H1 (cell line): ENCODE measurements at regions not wholly inside any gene's neighbourhood (a gene's known extent, or its start where the extent isn't known, plus 50 kb on each side); places are given as distances from the start of the nearest gene placed in this dataset.

Experiments
- CTCF ChIA-PET: fragments of 300-600 bp; sonication (Branson Sonifier 250); formaldehyde crosslinking; loops from one replicate; lab custom pipeline; 2021; ENCODE audit not compliant: partially characterized antibody; lab: Charles Lee
- POLR2A ChIA-PET: fragments of 300-600 bp; sonication (Branson Sonifier 250); formaldehyde crosslinking; loops from one replicate; lab custom pipeline; 2021; ENCODE audit warnings: inconsistent platforms; ENCODE audit not compliant: partially characterized antibody; lab: Charles Lee
- DNase-seq, 2 experiments: peaks; one replicate each; pipeline versions ENCODE4 v3.0.0 to v3.0.0-alpha.2; 2010 to 2022; ENCODE audit warnings: low spot score in 2 of 2, low read depth in 1 of 2, mixed read lengths in 1 of 2
- FAIRE-seq: peaks from 2 replicates; lab custom pipeline; 2011; peaks lifted over from hg19 to GRCh38; lab: Jason Lieb, UNC
- H2AFZ ChIP-seq: 2 replicates; pipeline ENCODE4 v1.8.1; 2012; ENCODE audit warnings: low read length, inconsistent platforms
- H2AK5ac ChIP-seq: 2 replicates; pipeline ENCODE4 v1.6.1; 2013; ENCODE audit warnings: low read depth, low read length
- H2BK120ac ChIP-seq: replicated peaks from 2 replicates; pipeline ENCODE3; 2013; ENCODE audit warnings: low read depth, low read length, inconsistent platforms
- H2BK12ac ChIP-seq: 2 replicates; pipeline ENCODE4 v1.6.1; 2013; ENCODE audit warnings: low read depth, low read length
- H2BK15ac ChIP-seq: 2 replicates; pipeline ENCODE4 v1.6.1; 2013; ENCODE audit warnings: low read length
- H2BK20ac ChIP-seq: 2 replicates; pipeline ENCODE4 v1.6.1; 2013; ENCODE audit warnings: low read length
- H2BK5ac ChIP-seq: 2 replicates; pipeline ENCODE4 v1.6.1; 2013; ENCODE audit warnings: low read depth, low read length
- H3K14ac ChIP-seq: 2 replicates; pipeline ENCODE4 v1.6.1; 2013; ENCODE audit warnings: inconsistent platforms; ENCODE audit not compliant: insufficient read length
- H3K18ac ChIP-seq: 2 replicates; pipeline ENCODE4 v1.6.1; 2013; ENCODE audit warnings: low read length; ENCODE audit errors: extremely low read depth
- H3K23ac ChIP-seq: 2 replicates; pipeline ENCODE4 v1.6.1; 2013; ENCODE audit warnings: inconsistent platforms; ENCODE audit not compliant: insufficient read length
- H3K23me2 ChIP-seq: 2 replicates; pipeline ENCODE4 v1.6.1; 2013; ENCODE audit warnings: low read depth, low read length
- H3K27ac ChIP-seq: 2 replicates; pipeline ENCODE4 v1.6.1; 2011; ENCODE audit warnings: low read depth, low read length, inconsistent platforms
- H3K27me3 ChIP-seq, 4 experiments: replicated peaks in 1 of 4; 1 replicate in 1 of 4; 2 replicates in 3 of 4; pipeline versions ENCODE4 v1.6.1 to v1.8.1; 2011 to 2013; ENCODE audit warnings: low read length in 3 of 4, mild to moderate bottlenecking in 3 of 4, inconsistent platforms in 2 of 4, mixed read lengths in 2 of 4, moderate library complexity in 1 of 4; ENCODE audit not compliant: control insufficient read depth in 3 of 4, insufficient read depth in 3 of 4; ENCODE audit errors: extremely low read depth in 1 of 4
- H3K36me3 ChIP-seq, 4 experiments: 2 replicates each; pipeline versions ENCODE4 v1.6.1 to v1.8.1; 2011 to 2013; ENCODE audit warnings: mild to moderate bottlenecking in 4 of 4, low read length in 3 of 4, moderate library complexity in 2 of 4, control low read depth in 1 of 4, inconsistent platforms in 1 of 4; ENCODE audit not compliant: insufficient read depth in 4 of 4, control insufficient read depth in 2 of 4
- H3K4ac ChIP-seq: replicated peaks from 2 replicates; pipeline ENCODE3; 2013; ENCODE audit warnings: low read length, low read depth, mixed read lengths, inconsistent platforms; ENCODE audit not compliant: insufficient read length
- H3K4me1 ChIP-seq, 4 experiments: replicated peaks in 1 of 4; 1 replicate in 1 of 4; 2 replicates in 3 of 4; pipeline versions ENCODE4 v1.6.1 to v1.8.1; 2011 to 2013; ENCODE audit warnings: low read length in 3 of 4, inconsistent platforms in 2 of 4, mixed read lengths in 1 of 4; ENCODE audit not compliant: insufficient read depth in 4 of 4, control insufficient read depth in 3 of 4
- H3K4me2 ChIP-seq, 2 experiments: 2 replicates each; pipeline versions ENCODE4 v1.6.1 to v1.8.1; 2011 to 2013; ENCODE audit warnings: low read depth in 2 of 2, low read length in 2 of 2, control low read depth in 1 of 2, inconsistent platforms in 1 of 2, mild to moderate bottlenecking in 1 of 2; ENCODE audit not compliant: insufficient read depth in 1 of 2
- H3K4me3 ChIP-seq, 4 experiments: fragments of 200-600, 300-600 bp in 1 of 4; sonication (generic), shearing (Covaris generic), sonication (Bioruptor Twin) in 1 of 4; 2 replicates each; pipeline versions ENCODE4 v1.5.1 to v1.8.1; 2011 to 2016; ENCODE audit warnings: low read length in 4 of 4, low read depth in 3 of 4, control low read depth in 2 of 4, inconsistent platforms in 2 of 4, mild to moderate bottlenecking in 2 of 4, mixed read lengths in 1 of 4, moderate library complexity in 1 of 4; ENCODE audit not compliant: insufficient read depth in 2 of 4; ENCODE audit errors: extremely low read depth in 1 of 4
- H3K56ac ChIP-seq: replicated peaks from 2 replicates; pipeline ENCODE3; 2013; ENCODE audit warnings: low read depth, mild to moderate bottlenecking, mixed read lengths, low read length, inconsistent platforms; ENCODE audit not compliant: insufficient read length
- H3K79me1 ChIP-seq: 2 replicates; pipeline ENCODE4 v1.6.1; 2013; ENCODE audit warnings: low read depth, low read length, control low read depth
- H3K79me2 ChIP-seq, 2 experiments: 2 replicates each; pipeline versions ENCODE4 v1.6.1 to v1.8.1; 2012 to 2013; ENCODE audit warnings: low read length in 2 of 2, mild to moderate bottlenecking in 2 of 2, inconsistent platforms in 1 of 2; ENCODE audit not compliant: insufficient read depth in 2 of 2, control insufficient read depth in 1 of 2
- H3K9ac ChIP-seq, 4 experiments: replicated peaks in 1 of 4; 1 replicate in 1 of 4; 2 replicates in 3 of 4; pipeline versions ENCODE4 v1.6.1 to v1.8.1; 2011 to 2013; ENCODE audit warnings: low read depth in 3 of 4, low read length in 3 of 4, control low read depth in 2 of 4, mild to moderate bottlenecking in 2 of 4, moderate library complexity in 2 of 4, inconsistent platforms in 1 of 4; ENCODE audit errors: extremely low read depth in 1 of 4
- H3K9me3 ChIP-seq, 2 experiments: 2 replicates each; pipeline versions ENCODE4 v1.6.1 to v1.8.1; 2012 to 2013; ENCODE audit warnings: mild to moderate bottlenecking in 2 of 2, moderate library complexity in 2 of 2, control low read depth in 1 of 2, inconsistent platforms in 1 of 2, low read depth in 1 of 2, low read length in 1 of 2, mixed read lengths in 1 of 2; ENCODE audit not compliant: insufficient read depth in 2 of 2
- H4K20me1 ChIP-seq, 2 experiments: replicated peaks in 1 of 2; 2 replicates each; pipeline versions ENCODE3 to v1.8.1; 2011 to 2013; ENCODE audit warnings: inconsistent platforms in 2 of 2, low read length in 2 of 2, mild to moderate bottlenecking in 1 of 2; ENCODE audit not compliant: insufficient read depth in 2 of 2, control insufficient read depth in 1 of 2
- H4K5ac ChIP-seq: 2 replicates; pipeline ENCODE4 v1.6.1; 2013; ENCODE audit warnings: low read length, low read depth, mixed read lengths, inconsistent platforms; ENCODE audit not compliant: insufficient read length
- H4K8ac ChIP-seq: 2 replicates; pipeline ENCODE4 v1.8.0; 2013; ENCODE audit warnings: mild to moderate bottlenecking, moderate library complexity, low read length, inconsistent platforms; ENCODE audit not compliant: insufficient read depth; ENCODE audit errors: extremely low read depth
- H4K91ac ChIP-seq: replicated peaks from 2 replicates; pipeline ENCODE3; 2013; ENCODE audit warnings: low read length, mixed read lengths, inconsistent platforms; ENCODE audit not compliant: insufficient read length
- CTCF ChIP-seq, 3 experiments: IDR thresholded peaks; 1 replicate in 2 of 3; 2 replicates in 1 of 3; pipeline versions ENCODE4 v1.5.1 to v1.6.1; 2011; ENCODE audit warnings: low read length in 3 of 3, mild to moderate bottlenecking in 3 of 3, inconsistent platforms in 2 of 3, low read depth in 1 of 3, moderate library complexity in 1 of 3; ENCODE audit not compliant: insufficient read depth in 1 of 3; ENCODE audit errors: control extremely low read depth in 1 of 3
- PHF8 ChIP-seq: fragments of 200-600 bp; sonication (generic); conservative IDR thresholded peaks from 2 replicates; pipeline ENCODE4 v1.7.1; 2012; ENCODE audit warnings: low read depth, mild to moderate bottlenecking, inconsistent platforms, low read length, moderate library complexity
- RAD21 ChIP-seq, 2 experiments: IDR thresholded peaks in 1 of 2; conservative IDR thresholded peaks in 1 of 2; 2 replicates each; pipeline ENCODE4 v1.6.1; 2011; ENCODE audit warnings: low read depth in 2 of 2, low read length in 2 of 2, improper control_type of control experiment in 1 of 2, inconsistent platforms in 1 of 2, mild to moderate bottlenecking in 1 of 2, moderate library complexity in 1 of 2
- SUZ12 ChIP-seq: fragments of 200-600 bp; sonication (generic); IDR thresholded peaks from 2 replicates; pipeline ENCODE4 v1.6.1; 2012; ENCODE audit warnings: mild to moderate bottlenecking, inconsistent platforms, low read length, moderate library complexity, mixed read lengths
- WGBS, 2 experiments: shearing (Covaris generic) in 1 of 2; methylation state at CpG; one replicate each; pipeline versions ENCODE4 v1.1.6 to v1.1.7; 2013 to 2015; ENCODE audit warnings: low lambda C conversion rate in 2 of 2, mixed read lengths in 2 of 2, inconsistent platforms in 1 of 2, low coverage in 1 of 2, missing lambda C conversion rate in 1 of 2; ENCODE audit not compliant: insufficient replicate concordance in 2 of 2, insufficient coverage in 1 of 2, insufficient read length in 1 of 2; ENCODE audit errors: extremely low coverage in 1 of 2, missing lambda C conversion rate in 1 of 2; 5-methylcytosine and 5-hydroxymethylcytosine counted together

- DNase-seq (peak in 1 of 2 experiments; percentile 48), FAIRE-seq (peak; percentile 13)
- ChIA-PET POLR2A (no interaction called here), CTCF (interaction anchor here (1.1 kb wide), 3 partner anchors 19 to 741 kb away, joined by 3 read pairs; no protein-coding TSS in a partner anchor)
- Histone ChIP-seq H4K8ac (no peak overlapping the region), H3K36me3 (no peaks in the 10 kb centered on the region), H3K14ac (no peak overlapping the region), H3K27me3 (no peaks in the 10 kb centered on the region), H4K20me1 (no peaks in the 10 kb centered on the region), H3K4me2 (no peak overlapping the region), H2AK5ac (no peak overlapping the region), H2BK120ac (no peak overlapping the region), H3K4ac (no peak overlapping the region), H3K4me1 (no peaks in the 10 kb centered on the region), H4K91ac (no peak overlapping the region), H3K23me2 (no peaks in the 10 kb centered on the region), H3K18ac (no peak overlapping the region), H2BK12ac (no peak overlapping the region), H4K5ac (no peak overlapping the region), H3K56ac (no peak overlapping the region), H3K79me2 (no peaks in the 10 kb centered on the region), H3K27ac (no peak overlapping the region), H3K79me1 (no peaks in the 10 kb centered on the region), H2AFZ (0 out of 2 replicates have a peak overlapping the region, but pooled peaks have one; percentile 67), H2BK20ac (no peak overlapping the region), H3K9me3 (peaks cover 4 to 7% of the 10 kb centered on the region in 2 experiments; a peak in 2 of 4 replicates), H3K4me3 (no peak overlapping the region), H3K9ac (no peak overlapping the region), H3K23ac (no peak overlapping the region), H2BK5ac (no peak overlapping the region), H2BK15ac (no peak overlapping the region)
- WGBS, 2 experiments: 82% methylated on average over 4 of the region's 4 CpGs; no CpG with 5 or more reads in 1 of the 2 experiments
- TF ChIP-seq SUZ12: no peak
- peak; percentile 38 to 80 (median 46) for TF ChIP-seq CTCF (IDR thresholded peaks at IDR 0.05; ENCODE audit: control extremely low read depth in 1 of 3, insufficient read depth in 1 of 3, low read depth in 1 of 3, low read length in 3 of 3)
- peak; percentile 42 to 50 for TF ChIP-seq RAD21 (IDR thresholded peaks at IDR 0.05 in 1 of 2, conservative IDR thresholded peaks at IDR 0.05 in 1 of 2; ENCODE audit: low read depth in 2 of 2, low read length in 2 of 2)
- no peak for TF ChIP-seq PHF8
These were observed 473.6 kb upstream of the NRXN1 start for GRCh38 chr2:51505533-51505932.
